Upper lobe of left lung (tissue), 4 donors: ENCODE measurements at regions not wholly inside any gene's neighbourhood (a gene's known extent, or its start where the extent isn't known, plus 50 kb on each side); places are given as distances from the start of the nearest gene placed in this dataset.

Experiments
- EP300 ChIP-seq, 4 donors: sonication (generic); formaldehyde crosslinking; IDR thresholded peaks; one replicate each; pipeline ENCODE4 v1.5.1; 2017; ENCODE audit warnings: antibody characterized with exemption in 4 of 4, control low read depth in 2 of 4
- POLR2A ChIP-seq, 4 donors: fragments of 450-650 bp; IDR thresholded peaks; one replicate each; pipeline ENCODE4 v1.5.1; 2016 to 2017; ENCODE audit warnings: antibody characterized with exemption in 4 of 4, mild to moderate bottlenecking in 2 of 4
- POLR2AphosphoS5 ChIP-seq, 2 donors: sonication (generic); formaldehyde crosslinking; IDR thresholded peaks; one replicate each; pipeline ENCODE4 v1.5.1; 2017; ENCODE audit warnings: antibody characterized with exemption in 2 of 2
- TF ChIP-seq, protein P1 (sequence below), 6 experiments: fragments of 450-650 bp in 4 of 6; fragments of 200-600 bp in 2 of 6; sonication (generic) in 2 of 6; IDR thresholded peaks; one replicate each; pipeline ENCODE4 v1.5.1; 2016 to 2019; ENCODE audit warnings: antibody characterized with exemption in 6 of 6

DNA sequence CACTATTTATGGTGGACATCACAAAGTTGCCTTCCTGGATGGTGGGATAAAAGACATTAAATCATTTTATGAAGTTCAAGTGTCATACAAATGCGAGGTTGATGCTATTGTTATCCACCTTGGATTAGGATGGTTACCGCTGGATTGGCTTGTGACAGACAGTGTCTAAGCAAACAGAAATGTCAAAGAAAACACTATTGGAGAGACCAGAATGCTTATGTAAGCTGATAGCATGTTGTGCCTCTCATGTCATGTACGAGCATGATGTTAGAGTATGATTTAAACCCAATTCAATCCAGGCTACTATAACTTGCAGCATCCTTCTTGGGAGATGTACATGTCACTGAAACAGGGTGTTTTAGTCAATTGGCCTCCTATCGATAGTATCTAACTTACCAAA, 178.8 kb upstream of the C9orf72 start:
- TF ChIP-seq POLR2AphosphoS5 (IDR thresholded peaks at IDR 0.05) (no peak), POLR2A (IDR thresholded peaks at IDR 0.05) (no peak), EP300 (IDR thresholded peaks at IDR 0.05) (no peak)
- TF ChIP-seq, protein P1, sequence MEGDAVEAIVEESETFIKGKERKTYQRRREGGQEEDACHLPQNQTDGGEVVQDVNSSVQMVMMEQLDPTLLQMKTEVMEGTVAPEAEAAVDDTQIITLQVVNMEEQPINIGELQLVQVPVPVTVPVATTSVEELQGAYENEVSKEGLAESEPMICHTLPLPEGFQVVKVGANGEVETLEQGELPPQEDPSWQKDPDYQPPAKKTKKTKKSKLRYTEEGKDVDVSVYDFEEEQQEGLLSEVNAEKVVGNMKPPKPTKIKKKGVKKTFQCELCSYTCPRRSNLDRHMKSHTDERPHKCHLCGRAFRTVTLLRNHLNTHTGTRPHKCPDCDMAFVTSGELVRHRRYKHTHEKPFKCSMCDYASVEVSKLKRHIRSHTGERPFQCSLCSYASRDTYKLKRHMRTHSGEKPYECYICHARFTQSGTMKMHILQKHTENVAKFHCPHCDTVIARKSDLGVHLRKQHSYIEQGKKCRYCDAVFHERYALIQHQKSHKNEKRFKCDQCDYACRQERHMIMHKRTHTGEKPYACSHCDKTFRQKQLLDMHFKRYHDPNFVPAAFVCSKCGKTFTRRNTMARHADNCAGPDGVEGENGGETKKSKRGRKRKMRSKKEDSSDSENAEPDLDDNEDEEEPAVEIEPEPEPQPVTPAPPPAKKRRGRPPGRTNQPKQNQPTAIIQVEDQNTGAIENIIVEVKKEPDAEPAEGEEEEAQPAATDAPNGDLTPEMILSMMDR (IDR thresholded peaks at IDR 0.05): no peak
